ENCODE measurements at regions not wholly inside any gene's neighbourhood (a gene's known extent, or its start where the extent isn't known, plus 50 kb on each side); places are given as distances from the start of the nearest gene placed in this dataset.

- DNase-seq = no peak
These were observed 291.2 kb upstream of the MEOX2 start for GRCh38 chr7:15977663-15978062.

GRCh38 chr7:15972862-15973275 is 286.4 kb upstream of the MEOX2 start:
- DNase-seq = no peak

- no peak for DNase-seq
These were observed 281.1 kb upstream of the MEOX2 start for GRCh38 chr7:15967551-15967950.

- DNase-seq = no peak
These were observed 280.6 kb upstream of the MEOX2 start for GRCh38 chr7:15967121-15967520.

- no peak for DNase-seq
These were observed 276.7 kb upstream of the MEOX2 start for GRCh38 chr7:15963206-15963605.

- no peak for DNase-seq
These were observed 268.3 kb upstream of the MEOX2 start for GRCh38 chr7:15954671-15955354.

GRCh38 chr7:15950299-15950698 is 263.8 kb upstream of the MEOX2 start:
- DNase-seq = no peak

- DNase-seq = no peak
These were observed 261.3 kb upstream of the MEOX2 start for GRCh38 chr7:15947754-15948153.

- DNase-seq = no peak
These were observed 251.6 kb upstream of the MEOX2 start for GRCh38 chr7:15938115-15938514.

GRCh38 chr7:15937571-15937970 is 251.1 kb upstream of the MEOX2 start:
- no peak for DNase-seq

- no peak for DNase-seq
These were observed 250.5 kb upstream of the MEOX2 start for GRCh38 chr7:15936991-15937390.

- no peak for DNase-seq
These were observed 245.8 kb upstream of the MEOX2 start for GRCh38 chr7:15932318-15932717.

- DNase-seq = no peak
These were observed 242.9 kb upstream of the MEOX2 start for GRCh38 chr7:15929411-15929810.

- no peak for DNase-seq
These were observed 239.1 kb upstream of the MEOX2 start for GRCh38 chr7:15925608-15926007.

- DNase-seq = no peak
These were observed 238.4 kb upstream of the MEOX2 start for GRCh38 chr7:15924910-15925309.

- no peak for DNase-seq
These were observed 235.5 kb upstream of the MEOX2 start for GRCh38 chr7:15922002-15922401.

GRCh38 chr7:15921576-15921975 is 235.1 kb upstream of the MEOX2 start:
- no peak for DNase-seq

- no peak for DNase-seq
These were observed 234.5 kb upstream of the MEOX2 start for GRCh38 chr7:15920953-15921352.

GRCh38 chr7:15916681-15917380 is 230.3 kb upstream of the MEOX2 start:
- DNase-seq = no peak

GRCh38 chr7:15915686-15916293 is 229.3 kb upstream of the MEOX2 start:
- no peak for DNase-seq

- no peak for DNase-seq
These were observed 228.1 kb upstream of the MEOX2 start for GRCh38 chr7:15914611-15915010.

- no peak for DNase-seq
These were observed 220.0 kb upstream of the MEOX2 start for GRCh38 chr7:15906436-15906835.

GRCh38 chr7:15905251-15906040 is 219.0 kb upstream of the MEOX2 start:
- DNase-seq = no peak

Measured in NCI-H2171 treated with DMSO at 0.1 percent for 48 hours (cell line).